MCF 10A (cell line): ENCODE measurements at regions not wholly inside any gene's neighbourhood (a gene's known extent, or its start where the extent isn't known, plus 50 kb on each side); places are given as distances from the start of the nearest gene placed in this dataset.

ENCODE experiments used
- BruUV-seq: library from RNA; stranded (reverse); fragments of 400-500 nt; replicated peaks from 2 replicates; lab custom pipeline; 2021; lab: Mats Ljungman, UMichigan
- CTCF ChIA-PET: fragments of 300-600 bp; sonication (Branson Sonifier 250); formaldehyde crosslinking; extraction: SDS; loops from one replicate; lab custom pipeline; 2021; ENCODE audit warnings: antibody characterized with exemption, inconsistent platforms; lab: Yijun Ruan, JAX
- POLR2A ChIA-PET: fragments of 300-600, 350-650 bp; sonication (Branson Sonifier 250); formaldehyde crosslinking; extraction: SDS; loops from one replicate; lab custom pipeline; 2020; ENCODE audit warnings: antibody characterized with exemption, inconsistent platforms; lab: Yijun Ruan, JAX
- DNase-seq: peaks from one replicate; pipeline ENCODE4 v3.0.0-alpha.2; 2018; ENCODE audit not compliant: unreplicated experiment
- H3K27ac Mint-ChIP-seq: one replicate; pipeline ENCODE4 v1.8.0; 2022; ENCODE audit warnings: mild to moderate bottlenecking, low read depth, mixed read lengths; ENCODE audit not compliant: unreplicated experiment
- H3K27me3 Mint-ChIP-seq: one replicate; pipeline ENCODE4 v1.8.0; 2022; ENCODE audit warnings: mixed read lengths; ENCODE audit not compliant: insufficient read depth, unreplicated experiment
- H3K36me3 Mint-ChIP-seq: one replicate; pipeline ENCODE4 v1.8.0; 2022; ENCODE audit warnings: mild to moderate bottlenecking, moderate library complexity, mixed read lengths; ENCODE audit not compliant: insufficient read depth, unreplicated experiment
- H3K4me1 Mint-ChIP-seq: one replicate; pipeline ENCODE4 v1.8.0; 2022; ENCODE audit warnings: mixed read lengths; ENCODE audit not compliant: insufficient read depth, unreplicated experiment
- H3K4me3 Mint-ChIP-seq: one replicate; pipeline ENCODE4 v1.8.0; 2022; ENCODE audit warnings: mild to moderate bottlenecking, moderate library complexity, mixed read lengths; ENCODE audit not compliant: unreplicated experiment
- H3K9me3 Mint-ChIP-seq: one replicate; pipeline ENCODE4 v1.8.0; 2022; ENCODE audit warnings: mixed read lengths; ENCODE audit not compliant: unreplicated experiment
- CTCF ChIP-seq: fragments of 200-600 bp; IDR thresholded peaks from one replicate; pipeline ENCODE4 v1.8.0; 2022; ENCODE audit warnings: antibody characterized with exemption, mild to moderate bottlenecking; ENCODE audit not compliant: unreplicated experiment
- intact Hi-C: fragments of 100-400 bp; cut with micrococcal nuclease; formaldehyde crosslinking; loops from 2 replicates; pipeline ENCODE4 v1.14.1; 2022

- BruUV-seq = no TSS peak
- H3K4me1 Mint-ChIP-seq = no peaks in the 10 kb centered on the region
- H3K27ac Mint-ChIP-seq = no peak overlapping the region
- TF ChIP-seq CTCF = no peak
- CTCF ChIA-PET = no interaction called here
- POLR2A ChIA-PET = no interaction called here
- intact Hi-C loops = no loop called here
- DNase-seq = no peak
- no peak overlapping the region for H3K4me3 Mint-ChIP-seq
- no peaks in the 10 kb centered on the region for H3K9me3 Mint-ChIP-seq
- H3K27me3 Mint-ChIP-seq = no peaks in the 10 kb centered on the region
- H3K36me3 Mint-ChIP-seq = no peaks in the 10 kb centered on the region
These were observed 952.2 kb downstream of the CDH18 start for GRCh38 chr5:19035816-19036215.

GRCh38 chr5:19042106-19042505 is 945.9 kb downstream of the CDH18 start:
- TF ChIP-seq CTCF = no peak
- Mint-ChIP-seq H3K4me3 (no peak overlapping the region), H3K27ac (no peak overlapping the region), H3K27me3 (no peaks in the 10 kb centered on the region), H3K36me3 (no peaks in the 10 kb centered on the region), H3K9me3 (peaks cover 5% of the 10 kb centered on the region), H3K4me1 (no peaks in the 10 kb centered on the region)
- DNase-seq = no peak
- no TSS peak for BruUV-seq
- POLR2A ChIA-PET = interaction anchor here (0.6 kb wide), 2 partner anchors 43 kb away, joined by 3 read pairs; no protein-coding TSS in a partner anchor
- intact Hi-C loops = no loop called here
- CTCF ChIA-PET = no interaction called here

- no peak overlapping the region for H3K27ac Mint-ChIP-seq
- ChIA-PET POLR2A (interaction anchor here (0.5 to 1.4 kb wide), 3 partner anchors 13 to 564 kb away, joined by 3 to 4 read pairs (median 3); no protein-coding TSS in a partner anchor), CTCF (interaction anchor here (0.6 to 0.7 kb wide), 2 partner anchors 9 to 107 kb away, joined by 3 read pairs; no protein-coding TSS in a partner anchor)
- H3K9me3 Mint-ChIP-seq = peaks cover 7% of the 10 kb centered on the region
- intact Hi-C loops = no loop called here
- H3K36me3 Mint-ChIP-seq = no peaks in the 10 kb centered on the region
- no peak for TF ChIP-seq CTCF
- no peak for DNase-seq
- BruUV-seq = no TSS peak
- H3K27me3 Mint-ChIP-seq = no peaks in the 10 kb centered on the region
- H3K4me3 Mint-ChIP-seq = no peak overlapping the region
- H3K4me1 Mint-ChIP-seq = no peaks in the 10 kb centered on the region
These were observed 943.7 kb downstream of the CDH18 start for GRCh38 chr5:19044311-19044710.

GRCh38 chr5:19044931-19045695 is 942.9 kb downstream of the CDH18 start:
- Mint-ChIP-seq H3K27ac (no peak overlapping the region), H3K4me3 (no peak overlapping the region), H3K36me3 (no peaks in the 10 kb centered on the region), H3K9me3 (peaks cover 7% of the 10 kb centered on the region), H3K4me1 (no peaks in the 10 kb centered on the region), H3K27me3 (no peaks in the 10 kb centered on the region)
- no peak for TF ChIP-seq CTCF
- no TSS peak for BruUV-seq
- intact Hi-C loops = no loop called here
- CTCF ChIA-PET = interaction anchor here (0.6 to 0.7 kb wide), 3 partner anchors 9 to 107 kb away, joined by 3 read pairs; no protein-coding TSS in a partner anchor
- DNase-seq = no peak
- POLR2A ChIA-PET = interaction anchor here (0.5 to 1.4 kb wide), 2 partner anchors 12 to 563 kb away, joined by 3 to 4 read pairs; no protein-coding TSS in a partner anchor
